ENCODE measurements at regions not wholly inside any gene's neighbourhood (a gene's known extent, or its start where the extent isn't known, plus 50 kb on each side); places are given as distances from the start of the nearest gene placed in this dataset.

GRCh38 chr3:177694316-177694715 is 497.0 kb upstream of the TBL1XR1 start:
- TF ChIP-seq, protein P1, sequence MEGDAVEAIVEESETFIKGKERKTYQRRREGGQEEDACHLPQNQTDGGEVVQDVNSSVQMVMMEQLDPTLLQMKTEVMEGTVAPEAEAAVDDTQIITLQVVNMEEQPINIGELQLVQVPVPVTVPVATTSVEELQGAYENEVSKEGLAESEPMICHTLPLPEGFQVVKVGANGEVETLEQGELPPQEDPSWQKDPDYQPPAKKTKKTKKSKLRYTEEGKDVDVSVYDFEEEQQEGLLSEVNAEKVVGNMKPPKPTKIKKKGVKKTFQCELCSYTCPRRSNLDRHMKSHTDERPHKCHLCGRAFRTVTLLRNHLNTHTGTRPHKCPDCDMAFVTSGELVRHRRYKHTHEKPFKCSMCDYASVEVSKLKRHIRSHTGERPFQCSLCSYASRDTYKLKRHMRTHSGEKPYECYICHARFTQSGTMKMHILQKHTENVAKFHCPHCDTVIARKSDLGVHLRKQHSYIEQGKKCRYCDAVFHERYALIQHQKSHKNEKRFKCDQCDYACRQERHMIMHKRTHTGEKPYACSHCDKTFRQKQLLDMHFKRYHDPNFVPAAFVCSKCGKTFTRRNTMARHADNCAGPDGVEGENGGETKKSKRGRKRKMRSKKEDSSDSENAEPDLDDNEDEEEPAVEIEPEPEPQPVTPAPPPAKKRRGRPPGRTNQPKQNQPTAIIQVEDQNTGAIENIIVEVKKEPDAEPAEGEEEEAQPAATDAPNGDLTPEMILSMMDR (IDR thresholded peaks at IDR 0.05; ENCODE audit: low read length): no peak
- TF ChIP-seq EZH2 (optimal IDR thresholded peaks at IDR 0.05; ENCODE audit: low read depth, low read length) (no peak), EZH2phosphoT487 (IDR thresholded peaks at IDR 0.05; ENCODE audit: low read length) (no peak)

Data from MM.1S (cell line).